Thoracic aorta (tissue), 2 donors: ENCODE measurements at regions not wholly inside any gene's neighbourhood (a gene's known extent, or its start where the extent isn't known, plus 50 kb on each side); places are given as distances from the start of the nearest gene placed in this dataset.

ENCODE experiments used
- ATAC-seq: fragments of 150-250 bp; one replicate; pipeline ENCODE4 v1.8.0; 2017; ENCODE audit warnings: low read depth; ENCODE audit not compliant: insufficient number of reproducible peaks, low FRiP score
- DNase-seq: peaks from one replicate; pipeline ENCODE4 v3.0.0-alpha.2; 2020; ENCODE audit warnings: low spot score
- H3K27ac ChIP-seq, 2 donors: fragments of 200-600 bp; sonication (generic); 1 replicate in 1 of 2; 2 replicates in 1 of 2; pipeline ENCODE4 v1.5.1; 2016; ENCODE audit warnings: mild to moderate bottlenecking in 2 of 2, moderate library complexity in 2 of 2
- H3K27me3 ChIP-seq: fragments of 200-600 bp; sonication (generic); replicated peaks from 2 replicates; pipeline ENCODE4 v1.6.0; 2016; ENCODE audit warnings: mild to moderate bottlenecking; ENCODE audit not compliant: insufficient read depth
- H3K36me3 ChIP-seq: fragments of 200-600 bp; sonication (generic); one replicate; pipeline ENCODE4 v1.5.1; 2016
- H3K4me1 ChIP-seq, 2 donors: fragments of 200-600 bp; sonication (generic); 1 replicate in 1 of 2; 2 replicates in 1 of 2; pipeline versions ENCODE4 v1.5.1 to v1.6.0; 2016; ENCODE audit warnings: low read depth in 2 of 2, mild to moderate bottlenecking in 1 of 2; ENCODE audit not compliant: control insufficient read depth in 1 of 2
- H3K4me3 ChIP-seq: fragments of 200-600 bp; sonication (generic); 2 replicates; pipeline ENCODE4 v1.5.1; 2016; ENCODE audit warnings: mild to moderate bottlenecking
- H3K9me3 ChIP-seq: fragments of 200-600 bp; sonication (generic); 2 replicates; pipeline ENCODE4 v1.5.1; 2016
- CTCF ChIP-seq: fragments of 200-600 bp; sonication (generic); IDR thresholded peaks from one replicate; pipeline ENCODE4 v1.5.1; 2019; ENCODE audit warnings: antibody characterized with exemption

GRCh38 chr15:91779960-91780359, 73.5 kb upstream of the SLCO3A1 start:
- Histone ChIP-seq H3K9me3 (no peaks in the 10 kb centered on the region), H3K36me3 (no peaks in the 10 kb centered on the region), H3K27me3 (no peaks in the 10 kb centered on the region), H3K4me3 (no peak overlapping the region), H3K27ac (no peak overlapping the region), H3K4me1 (no peaks in the 10 kb centered on the region)
- no peak for ATAC-seq
- DNase-seq: no peak
- no peak for TF ChIP-seq CTCF

- H3K36me3 ChIP-seq: no peaks in the 10 kb centered on the region
- no peaks in the 10 kb centered on the region for H3K9me3 ChIP-seq
- H3K27ac ChIP-seq: no peak overlapping the region
- no peaks in the 10 kb centered on the region for H3K27me3 ChIP-seq
- DNase-seq (no peak), ATAC-seq (no peak)
- TF ChIP-seq CTCF: no peak
- no peaks in the 10 kb centered on the region for H3K4me1 ChIP-seq
- H3K4me3 ChIP-seq: no peak overlapping the region
Observed at GRCh38 chr15:91780387-91780786, 73.1 kb upstream of the SLCO3A1 start.

- no peaks in the 10 kb centered on the region for H3K9me3 ChIP-seq
- ATAC-seq (no peak), DNase-seq (no peak)
- no peak overlapping the region for H3K27ac ChIP-seq
- H3K27me3 ChIP-seq: no peaks in the 10 kb centered on the region
- TF ChIP-seq CTCF: no peak
- H3K4me1 ChIP-seq: no peaks in the 10 kb centered on the region
- no peak overlapping the region for H3K4me3 ChIP-seq
- no peaks in the 10 kb centered on the region for H3K36me3 ChIP-seq
Observed at GRCh38 chr15:91782221-91782620, 71.3 kb upstream of the SLCO3A1 start.

- TF ChIP-seq CTCF: no peak
- no peaks in the 10 kb centered on the region for H3K36me3 ChIP-seq
- H3K4me3 ChIP-seq: no peak overlapping the region
- ATAC-seq (no peak), DNase-seq (no peak)
- H3K4me1 ChIP-seq: no peaks in the 10 kb centered on the region
- H3K27ac ChIP-seq: no peak overlapping the region
- no peaks in the 10 kb centered on the region for H3K9me3 ChIP-seq
- no peaks in the 10 kb centered on the region for H3K27me3 ChIP-seq
Observed at GRCh38 chr15:91783008-91783407, 70.5 kb upstream of the SLCO3A1 start.

GRCh38 chr15:91783451-91783850, 70.1 kb upstream of the SLCO3A1 start:
- H3K4me3 ChIP-seq: no peak overlapping the region
- H3K4me1 ChIP-seq: no peaks in the 10 kb centered on the region
- no peaks in the 10 kb centered on the region for H3K27me3 ChIP-seq
- DNase-seq (no peak), ATAC-seq (no peak)
- H3K9me3 ChIP-seq: no peaks in the 10 kb centered on the region
- no peak for TF ChIP-seq CTCF
- no peaks in the 10 kb centered on the region for H3K36me3 ChIP-seq
- H3K27ac ChIP-seq: no peak overlapping the region
